Stimulated activated CD4-positive, alpha-beta T cell treated with anti-CD3 and anti-CD28 coated beads, TNF-alpha, amount 100 ng/mL, for 24 hours (primary cell): ENCODE measurements at regions not wholly inside any gene's neighbourhood (a gene's known extent, or its start where the extent isn't known, plus 50 kb on each side); places are given as distances from the start of the nearest gene placed in this dataset.
"Not testable (repeated sequence)": the region's sequence is repeated elsewhere in the genome, so short reads cannot be mapped to it uniquely, and the experiment has no call there.

Source experiments
- DNase-seq, 3 experiments: peaks; one replicate each; pipeline ENCODE4 v3.0.0-alpha.2; 2020; ENCODE audit warnings: low read depth in 3 of 3

DNA sequence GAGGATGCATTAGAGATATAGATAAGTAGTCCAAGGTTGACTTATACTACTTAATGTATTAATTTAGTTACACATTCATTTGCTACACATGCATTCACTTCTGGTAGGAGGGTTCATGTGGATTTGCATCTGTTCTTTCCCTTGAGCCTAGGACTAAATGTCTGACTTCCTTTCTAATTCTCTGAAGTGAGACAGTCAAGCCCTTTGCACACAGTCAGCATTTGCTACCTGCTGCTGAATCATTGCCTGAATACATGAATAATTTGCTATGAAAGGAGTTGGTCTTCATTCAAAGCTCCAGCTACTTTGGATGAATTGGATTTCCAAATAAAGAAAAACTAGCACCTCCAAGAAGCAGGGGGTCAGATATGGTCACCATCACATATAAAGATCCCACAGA, 154.8 kb upstream of the DAB1 start:
- DNase-seq: no peak

DNA sequence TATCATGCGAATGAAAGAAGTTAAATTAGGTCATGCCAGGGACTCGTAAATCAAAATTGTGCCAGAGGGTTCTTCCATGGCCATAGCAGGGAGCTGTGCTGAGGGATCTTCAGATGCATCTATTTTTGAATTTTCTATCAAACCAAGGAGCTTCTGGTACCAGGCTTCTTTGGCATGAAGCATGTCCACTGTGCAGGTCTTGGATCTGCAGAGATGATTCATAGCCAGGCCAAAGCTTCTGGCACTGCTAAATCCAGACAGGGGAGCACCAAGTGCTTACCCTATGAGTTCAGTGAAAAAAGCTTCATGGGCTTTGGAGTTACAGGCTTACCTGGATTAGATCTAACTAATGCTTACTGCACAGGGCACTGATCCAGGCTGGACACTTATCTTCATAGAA, 154.2 kb upstream of the DAB1 start:
- no peak for DNase-seq

DNA sequence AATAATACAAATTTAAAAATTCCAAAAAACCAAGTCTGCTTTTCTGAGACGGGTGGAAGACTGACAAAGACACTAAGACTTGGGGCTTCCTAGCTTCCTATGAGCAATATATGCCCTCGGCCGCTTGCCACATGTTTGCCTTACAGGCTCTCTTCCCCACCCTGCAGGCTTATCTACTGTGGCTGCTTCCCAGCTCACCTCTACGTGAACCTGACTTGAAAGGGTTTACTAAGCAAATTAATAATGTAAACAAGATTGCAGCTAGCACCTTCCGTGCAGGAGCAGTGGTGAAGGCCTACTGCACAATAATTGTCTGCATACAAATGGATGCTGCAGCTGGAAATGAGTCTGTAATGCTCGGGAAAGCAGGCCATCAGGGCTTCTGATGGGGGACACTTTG, 152.9 kb upstream of the DAB1 start:
- DNase-seq: no peak

DNA sequence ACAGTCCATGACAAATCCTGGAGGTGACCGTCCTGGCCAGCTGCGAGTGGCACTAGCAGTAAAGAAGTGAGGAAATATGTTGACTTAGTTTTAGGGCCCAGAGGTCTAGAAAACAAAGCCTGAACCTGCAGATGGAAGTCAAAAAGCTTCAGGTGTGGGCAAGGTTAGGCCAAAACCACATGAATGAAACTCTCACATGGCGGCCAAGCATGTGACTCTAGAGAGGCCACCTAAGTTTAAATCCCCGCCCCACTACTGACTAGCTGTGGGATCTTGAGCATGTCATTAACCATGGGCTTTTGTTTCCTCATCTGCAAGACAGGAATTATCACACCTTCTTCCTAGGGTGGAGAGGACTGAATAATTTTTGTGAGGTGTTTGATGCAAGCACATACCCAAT, 148.2 kb upstream of the DAB1 start:
- no peak for DNase-seq

DNA sequence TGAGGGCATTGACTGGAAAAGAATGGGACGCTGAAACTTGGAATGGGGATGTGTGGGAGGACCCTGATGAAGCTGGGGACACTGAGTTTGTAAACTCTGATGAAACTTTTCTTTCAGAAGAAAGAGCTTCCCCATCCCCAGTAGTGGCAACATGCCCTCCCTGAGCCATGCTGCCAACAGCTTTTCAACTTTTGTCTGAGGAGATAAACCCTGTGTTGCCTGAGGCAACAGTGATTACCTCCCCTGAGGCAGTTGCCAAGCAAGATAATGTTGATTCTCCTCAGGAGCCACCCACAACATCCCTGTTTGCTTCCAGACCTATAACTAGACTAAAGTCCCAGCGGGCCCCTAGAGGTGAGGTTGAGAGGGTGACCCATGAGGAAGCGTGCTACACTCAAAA, 134.2 kb upstream of the DAB1 start:
- DNase-seq: not testable (repeated sequence)

DNA sequence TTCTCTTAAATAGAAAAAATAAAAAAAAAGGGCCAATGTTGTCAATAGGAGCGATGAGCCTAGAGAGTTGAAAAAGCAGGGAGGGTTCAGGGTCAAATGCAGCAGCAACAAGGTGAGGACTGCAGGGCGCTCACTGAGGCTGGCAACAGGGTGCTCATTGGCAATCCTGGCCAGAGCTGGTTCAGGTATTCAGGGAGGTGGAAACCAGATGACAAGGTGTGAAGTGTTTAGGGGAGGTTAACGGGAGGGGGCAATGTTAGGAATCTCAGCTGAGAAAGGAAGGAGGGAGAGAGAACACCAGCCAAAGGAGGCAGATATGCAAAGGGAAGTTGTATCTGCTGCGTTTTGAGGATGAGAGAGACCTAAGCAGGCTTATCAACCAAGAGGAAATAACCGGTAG, 129.8 kb upstream of the DAB1 start:
- no peak for DNase-seq

DNA sequence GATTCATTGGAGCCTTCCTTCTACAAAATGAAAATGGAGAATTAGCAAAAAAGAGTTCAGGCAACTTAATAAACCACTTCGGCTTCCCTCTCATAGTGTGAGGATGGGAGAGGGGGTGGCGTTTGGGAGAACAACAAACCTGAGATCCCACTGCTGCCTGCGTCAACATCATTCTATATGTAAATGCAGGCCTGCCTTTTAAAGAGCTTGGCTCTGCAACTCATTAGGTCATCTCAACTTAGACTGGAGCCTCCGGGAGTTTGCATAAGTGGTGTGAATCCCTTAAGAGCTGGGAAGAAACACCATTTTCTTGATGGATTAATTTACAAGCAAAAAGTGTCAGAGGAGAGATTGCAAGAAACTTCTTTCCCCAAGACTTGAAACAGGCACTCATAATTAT, 127.6 kb upstream of the DAB1 start:
- no peak for DNase-seq

DNA sequence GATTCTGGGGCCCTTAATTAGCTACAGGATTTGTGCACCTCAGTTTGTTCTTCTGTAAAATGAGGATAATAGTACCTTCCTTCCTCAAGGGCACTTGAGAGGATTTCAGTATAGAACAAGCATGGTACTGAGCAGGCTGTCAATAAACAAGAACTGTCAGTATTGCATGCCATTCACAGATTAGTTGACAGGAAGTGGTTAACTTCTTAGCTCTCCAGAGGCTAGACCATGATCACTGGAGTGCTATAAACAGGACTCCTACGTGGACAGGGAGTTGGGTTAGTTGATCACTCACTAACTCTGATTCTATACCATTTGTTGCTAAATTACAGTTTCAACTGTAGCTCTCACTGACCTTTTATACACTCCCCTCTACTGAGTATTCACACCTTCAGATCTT, 126.2 kb upstream of the DAB1 start:
- no peak for DNase-seq

DNA sequence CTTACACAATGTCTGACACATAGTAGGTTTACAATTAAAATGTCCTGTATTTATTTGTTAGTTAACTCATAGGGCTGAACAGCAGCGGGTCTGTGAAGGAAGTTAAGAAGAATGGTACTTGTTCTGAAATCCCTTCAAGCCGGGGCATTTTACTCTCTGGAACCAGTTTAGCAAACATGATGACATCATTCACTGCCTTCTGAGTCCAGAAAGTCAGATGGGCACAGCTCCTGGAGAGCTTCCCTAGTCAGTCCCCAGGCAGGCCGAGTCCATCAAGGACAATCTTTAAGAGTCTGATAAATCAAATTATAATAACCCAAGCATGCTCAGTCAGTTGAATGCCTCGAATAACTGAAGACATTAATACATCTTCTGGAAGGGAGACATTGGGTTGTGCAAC, 125.4 kb upstream of the DAB1 start:
- no peak for DNase-seq

DNA sequence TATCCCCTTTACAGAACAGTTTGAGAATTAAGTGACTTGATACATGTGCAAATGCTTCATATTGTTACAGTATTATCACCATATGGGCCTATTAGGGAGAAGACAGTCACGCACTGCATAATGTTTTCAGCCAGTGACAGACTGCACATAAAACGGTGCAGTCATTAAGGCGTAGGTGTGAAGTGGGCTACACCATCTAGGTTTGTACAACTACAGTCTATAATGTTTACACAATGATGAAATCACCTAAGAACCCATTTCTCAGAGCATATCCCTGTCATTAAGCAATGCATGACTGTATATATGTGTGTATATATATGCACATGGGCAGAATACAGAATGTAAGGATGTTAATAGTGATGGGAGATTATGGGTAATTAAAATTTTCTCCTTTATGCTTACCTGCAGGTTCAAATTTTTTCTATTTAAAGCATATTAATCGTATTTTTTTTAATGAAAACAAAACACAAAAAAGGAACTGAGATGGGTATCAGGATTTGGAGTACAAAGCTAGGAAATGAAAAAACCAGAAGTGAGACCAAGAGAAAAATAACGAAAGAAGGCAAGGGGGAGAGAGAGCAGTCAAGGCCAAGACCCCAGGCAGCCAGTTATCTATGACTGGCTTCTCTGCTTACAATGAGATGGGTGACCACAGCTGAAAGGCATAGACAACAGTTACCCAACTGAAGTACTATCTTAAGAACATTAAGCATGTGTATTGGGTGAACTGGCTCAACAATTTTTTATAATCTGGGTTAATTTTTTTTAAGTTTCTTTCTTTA, 122.9 kb upstream of the DAB1 start:
- no peak for DNase-seq

DNA sequence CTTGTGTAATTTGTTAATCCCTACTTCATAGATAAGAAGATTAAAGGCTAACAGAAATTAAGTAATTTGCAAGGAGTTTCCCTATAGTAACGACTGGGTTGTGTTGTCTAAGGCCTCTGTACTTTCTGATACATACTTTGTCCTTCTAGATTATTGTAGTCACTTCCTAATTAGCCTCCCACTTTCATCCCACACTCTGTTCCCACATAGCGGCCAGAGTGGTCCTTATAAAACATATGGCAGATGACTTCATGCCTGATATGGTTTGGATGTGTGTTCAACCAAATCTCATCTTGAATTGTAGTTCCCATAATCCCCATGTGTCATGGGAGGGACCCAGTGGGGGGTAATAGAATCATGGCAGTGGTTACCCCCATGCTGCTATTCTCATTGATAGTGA, 120.5 kb upstream of the DAB1 start:
- no peak for DNase-seq

DNA sequence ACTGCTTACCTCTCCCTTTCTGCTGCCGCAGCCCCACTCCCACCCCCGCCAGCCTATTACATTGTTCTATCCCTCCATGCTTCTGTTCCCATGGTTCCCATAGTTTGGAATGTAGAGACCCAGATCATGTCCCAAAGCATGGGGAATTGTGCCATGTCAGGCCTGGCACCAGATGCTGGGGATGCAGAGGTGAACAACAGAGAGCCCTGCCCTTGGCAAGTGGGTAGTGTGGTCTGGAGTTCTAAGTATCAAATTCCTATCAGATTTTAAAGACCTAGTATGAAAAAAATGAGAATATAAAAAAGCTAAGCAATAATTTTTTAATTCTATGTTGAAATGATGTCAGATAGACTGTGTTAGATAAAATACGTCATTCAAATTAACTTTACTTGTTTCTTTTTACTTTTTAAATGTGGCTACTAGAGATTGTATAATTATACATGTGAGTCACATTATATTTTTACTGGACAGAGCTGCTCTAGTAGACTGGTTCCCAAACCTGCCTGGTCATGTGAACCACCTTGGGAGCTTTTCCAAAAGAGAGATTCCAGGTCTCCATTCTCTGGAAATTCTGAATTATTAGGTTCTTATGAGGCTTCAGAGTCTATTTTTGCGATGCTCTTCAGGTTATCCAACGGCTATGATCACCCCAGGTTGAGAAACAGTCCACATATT, 113.0 kb upstream of the DAB1 start:
- no peak for DNase-seq

DNA sequence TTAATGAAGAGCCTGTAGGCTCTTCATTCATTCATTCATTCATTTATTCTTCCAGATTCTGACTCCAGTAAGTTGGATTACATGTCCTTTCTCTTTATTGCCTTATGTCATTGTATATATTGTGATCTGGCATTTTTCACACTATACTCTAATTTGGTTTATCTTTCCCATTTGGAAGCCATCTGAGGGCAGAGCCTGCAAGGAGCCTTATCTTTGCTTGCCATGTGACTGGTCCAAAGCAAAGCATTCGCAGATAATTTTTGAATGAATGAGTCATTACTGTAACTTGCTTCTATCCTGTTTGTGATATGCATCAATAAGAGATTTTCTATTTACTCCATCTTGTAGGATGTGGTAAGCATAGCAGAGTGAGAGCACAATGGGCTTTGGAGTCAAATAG, 108.4 kb upstream of the DAB1 start:
- no peak for DNase-seq

DNA sequence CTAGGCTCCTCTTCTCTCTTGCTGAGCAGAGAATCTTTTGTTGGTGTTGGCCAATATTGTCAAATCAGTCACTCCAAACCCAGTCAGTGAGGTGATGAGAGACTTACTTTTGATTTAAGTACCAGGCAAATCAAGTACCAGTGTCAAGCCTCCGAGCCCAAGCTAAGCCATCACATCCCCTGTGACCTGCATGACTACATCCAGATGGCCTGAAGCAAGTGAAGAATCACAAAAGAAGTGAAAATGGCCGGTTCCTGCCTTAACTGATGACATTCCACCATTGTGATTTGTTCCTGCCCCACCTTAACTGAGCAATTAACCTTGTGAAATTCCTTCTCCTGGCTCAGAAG, 107.0 kb upstream of the DAB1 start:
- DNase-seq: not testable (repeated sequence)

DNA sequence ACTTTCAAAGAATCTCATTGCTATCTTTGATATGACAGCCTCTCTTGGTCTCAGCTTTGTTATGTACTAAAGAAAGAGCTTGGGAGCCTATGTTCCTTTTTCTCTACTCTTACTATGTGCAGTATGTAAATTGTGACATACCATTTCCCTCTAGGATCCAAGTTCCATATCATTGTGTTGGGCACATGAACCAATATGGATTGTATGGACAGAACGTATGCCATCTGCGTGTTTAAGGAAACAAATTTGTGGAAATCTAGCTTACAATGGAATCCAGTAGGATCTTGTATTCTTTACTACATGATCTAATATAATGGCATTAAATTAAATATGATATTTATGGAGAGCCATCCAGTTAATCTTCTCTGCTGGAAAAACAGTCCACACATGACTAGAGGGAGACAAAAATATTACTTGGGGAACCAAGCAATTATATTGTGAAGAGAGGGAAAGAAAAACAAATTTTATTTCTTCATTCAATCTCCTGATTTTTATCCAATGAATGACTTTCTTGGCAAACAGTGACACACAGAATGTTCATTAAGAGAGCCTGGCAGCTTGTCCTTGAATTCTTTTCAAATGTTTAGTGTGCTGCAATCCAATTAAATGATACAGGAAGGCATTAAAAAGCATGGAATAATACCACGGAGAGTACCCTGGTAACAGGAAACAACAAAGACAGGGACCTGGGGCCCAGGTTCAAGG, 106.5 kb upstream of the DAB1 start:
- no peak for DNase-seq

DNA sequence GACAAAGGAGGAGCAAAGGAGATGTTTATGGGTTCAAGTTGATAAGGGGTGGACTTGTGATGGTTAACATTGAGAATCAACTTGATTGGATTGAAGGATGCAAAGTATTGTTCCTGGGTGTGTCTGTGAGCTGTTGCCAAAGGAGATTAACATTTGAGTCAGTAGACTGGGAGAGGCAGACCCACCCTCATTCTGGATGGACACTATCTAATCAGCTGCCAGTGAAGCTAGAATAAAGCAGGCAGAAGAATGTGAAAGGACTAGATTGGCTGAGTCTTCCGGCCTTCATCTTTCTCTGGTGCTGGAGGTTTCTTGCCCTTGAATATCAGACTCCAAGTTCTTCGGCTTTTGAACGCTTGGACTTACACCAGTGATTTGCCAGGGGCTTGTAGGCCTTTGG, 98.7 kb upstream of the DAB1 start:
- no peak for DNase-seq

DNA sequence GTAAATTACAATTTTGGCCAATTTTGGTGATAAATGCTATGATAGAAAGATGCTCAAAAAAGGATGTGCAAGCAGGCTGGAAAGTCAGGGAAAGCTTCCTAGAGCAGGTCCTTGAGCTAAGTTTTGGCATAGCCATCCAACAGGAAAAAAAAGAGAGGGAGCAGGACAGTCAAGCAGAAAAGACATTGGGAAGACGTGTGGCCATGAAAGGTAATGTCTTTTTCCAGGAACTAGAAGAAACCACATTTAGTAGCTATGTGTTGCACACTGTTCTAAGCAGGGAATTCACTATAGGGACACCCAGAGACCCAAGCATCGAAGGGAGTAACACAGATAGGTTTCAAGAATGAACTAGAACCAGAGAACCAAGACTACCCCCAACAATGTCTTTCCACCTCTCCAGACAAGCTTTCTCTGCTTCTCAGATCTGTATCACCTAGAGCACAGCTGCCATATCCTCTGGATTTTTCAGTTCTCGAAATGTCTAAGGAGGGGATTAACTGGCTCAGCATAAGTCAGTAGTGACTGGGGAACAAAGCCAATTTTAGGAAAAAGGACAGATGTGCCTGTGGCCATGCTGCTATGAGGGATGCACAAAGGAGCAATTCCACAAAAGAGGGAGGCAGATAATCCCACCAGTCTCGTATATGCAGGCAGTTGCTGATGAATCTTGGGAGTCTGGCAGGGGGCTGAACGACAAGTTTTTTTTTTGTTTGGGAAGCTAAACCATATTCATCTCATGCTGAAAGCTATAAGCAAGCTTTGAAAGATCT, 97.1 kb upstream of the DAB1 start:
- no peak for DNase-seq

DNA sequence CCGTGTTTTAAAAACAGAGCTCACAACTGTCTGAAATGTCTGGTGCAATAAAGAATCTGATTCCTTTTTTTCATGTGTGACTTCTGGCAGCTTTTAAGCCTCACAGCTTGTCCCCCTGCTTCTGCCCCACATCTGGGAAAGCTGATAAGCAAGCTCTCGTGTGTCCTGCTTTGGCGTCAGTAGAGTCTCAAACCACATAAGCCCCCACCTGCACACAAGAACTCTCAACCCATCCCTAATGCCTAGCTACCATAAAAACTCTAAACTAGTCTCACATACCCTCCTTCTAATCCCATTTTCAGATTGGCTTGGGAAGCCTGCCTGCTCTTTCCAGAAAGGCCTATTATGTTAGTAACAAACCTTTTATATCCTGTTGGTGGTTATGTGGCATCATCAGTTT, 94.6 kb upstream of the DAB1 start:
- DNase-seq: no peak

DNA sequence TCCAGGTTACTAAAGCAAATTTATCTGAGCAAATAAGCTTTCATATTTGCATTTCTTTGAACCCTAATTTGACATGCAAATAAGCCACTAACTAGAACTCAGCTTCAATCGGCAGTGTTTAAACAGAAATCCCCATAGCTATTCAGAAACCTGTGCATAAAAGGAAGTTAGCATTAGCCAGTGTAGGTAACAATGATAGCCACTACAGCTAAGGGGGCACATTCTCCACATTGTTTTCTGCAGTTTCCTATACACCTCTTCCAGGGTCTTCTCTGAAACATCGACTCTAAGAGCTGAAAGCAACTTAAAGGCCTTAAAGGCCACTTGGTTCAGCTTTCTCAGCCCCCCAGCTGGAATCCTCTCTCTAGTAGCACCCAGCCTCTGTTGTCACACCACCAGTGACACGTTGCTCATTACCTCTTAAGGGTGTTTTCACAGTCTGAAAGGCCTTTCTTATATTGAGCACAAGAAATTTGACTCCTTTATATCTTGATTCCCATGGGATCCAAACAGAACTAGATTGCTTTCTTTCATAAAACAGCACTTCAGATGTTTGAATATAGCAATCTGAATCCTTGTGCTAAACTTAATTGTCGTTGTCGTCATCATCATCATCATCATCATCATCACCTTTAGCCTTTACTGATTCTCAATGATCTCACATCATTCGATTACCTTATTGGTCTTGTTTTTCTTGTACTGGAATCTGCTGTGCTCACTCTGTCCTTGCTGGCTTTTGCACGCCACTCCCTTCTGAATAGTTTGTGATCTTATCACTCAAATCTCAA, 93.9 kb upstream of the DAB1 start:
- no peak for DNase-seq

DNA sequence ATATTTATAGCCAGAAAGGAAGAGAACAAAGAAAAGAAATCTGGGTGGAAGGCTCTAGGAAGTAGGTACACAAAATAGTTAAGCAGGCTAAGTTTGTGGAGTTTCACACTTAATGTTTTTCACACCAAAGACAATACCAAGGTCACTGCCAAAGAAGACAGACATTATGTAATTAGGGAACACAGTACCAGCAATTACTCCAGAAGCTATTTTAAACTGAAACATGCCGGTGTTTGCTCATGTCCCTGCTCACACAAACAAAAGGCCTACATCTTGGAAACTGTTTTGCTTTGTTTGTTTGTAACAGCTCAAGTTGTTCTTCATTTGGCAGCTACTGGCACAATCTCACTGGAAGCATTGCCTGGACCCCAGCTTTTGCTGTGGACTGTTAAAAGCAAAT, 88.5 kb upstream of the DAB1 start:
- no peak for DNase-seq

DNA sequence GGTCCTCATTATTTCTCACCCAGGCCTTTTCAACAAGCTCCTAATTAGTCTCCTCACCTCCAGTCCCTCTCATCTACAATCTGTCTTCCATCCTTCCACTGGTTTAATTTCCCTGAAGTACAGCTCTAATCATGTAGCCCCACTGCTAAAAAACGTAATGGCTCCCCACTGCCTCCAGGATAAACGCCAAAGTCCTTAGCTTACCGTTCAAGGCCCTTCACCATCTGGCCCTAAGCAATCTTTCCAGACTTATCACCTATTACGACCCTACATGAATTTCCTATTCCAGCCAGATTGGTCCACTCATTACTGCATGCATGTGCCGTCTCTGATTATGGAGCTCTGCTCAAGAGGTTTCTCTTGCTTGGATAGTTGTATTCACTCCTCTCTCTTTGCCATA, 83.1 kb upstream of the DAB1 start:
- no peak for DNase-seq

DNA sequence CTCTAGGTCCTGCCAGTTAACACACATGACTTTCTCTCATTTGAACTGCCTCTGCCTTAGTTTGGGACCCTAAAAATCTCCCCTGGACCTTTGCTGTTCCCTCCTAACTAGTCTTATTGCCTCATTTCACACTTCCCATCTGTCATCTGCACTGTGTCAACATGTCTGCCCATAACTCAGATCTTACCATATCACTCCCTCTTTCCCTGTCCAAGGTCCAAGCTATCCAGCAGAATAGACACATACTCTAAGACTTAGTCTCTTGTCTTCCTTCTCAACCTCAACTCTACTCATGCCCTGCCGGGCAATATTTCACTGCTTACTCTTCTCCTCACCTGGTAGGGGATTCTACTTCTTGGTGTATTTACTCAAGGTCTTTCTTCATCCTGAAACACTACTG, 79.5 kb upstream of the DAB1 start:
- no peak for DNase-seq
